WI38 (cell line): ENCODE measurements at regions not wholly inside any gene's neighbourhood (a gene's known extent, or its start where the extent isn't known, plus 50 kb on each side); places are given as distances from the start of the nearest gene placed in this dataset.

Experiments
- H3K4me3 ChIP-seq: 2 replicates; pipeline ENCODE4 v1.5.1; 2011; ENCODE audit warnings: low read depth, mild to moderate bottlenecking, control low read depth, low read length
- CTCF ChIP-seq: IDR thresholded peaks from 2 replicates; pipeline ENCODE4 v1.5.1; 2012; ENCODE audit warnings: low read depth, mild to moderate bottlenecking, control low read depth, low read length

- TF ChIP-seq CTCF = no peak
- H3K4me3 ChIP-seq = no peak overlapping the region
Observed at GRCh38 chr13:103140001-103140671, 73.9 kb upstream of the SLC10A2 start.

- H3K4me3 ChIP-seq = no peak overlapping the region
- TF ChIP-seq CTCF = no peak
Observed at GRCh38 chr13:103134271-103134670, 68.1 kb upstream of the SLC10A2 start.

GRCh38 chr13:103133556-103133955 is 67.3 kb upstream of the SLC10A2 start:
- H3K4me3 ChIP-seq = no peak overlapping the region

GRCh38 chr13:103130681-103131210 is 64.5 kb upstream of the SLC10A2 start:
- no peak overlapping the region for H3K4me3 ChIP-seq
- no peak for TF ChIP-seq CTCF

More at GRCh38 chr13:103133556-103133955, 67.3 kb upstream of the SLC10A2 start:
- no peak for TF ChIP-seq CTCF

GRCh38 chr13:103130146-103130545 is 63.9 kb upstream of the SLC10A2 start:
- TF ChIP-seq CTCF = no peak
- H3K4me3 ChIP-seq = no peak overlapping the region
